ENCODE measurements at regions not wholly inside any gene's neighbourhood (a gene's known extent, or its start where the extent isn't known, plus 50 kb on each side); places are given as distances from the start of the nearest gene placed in this dataset.

DNA sequence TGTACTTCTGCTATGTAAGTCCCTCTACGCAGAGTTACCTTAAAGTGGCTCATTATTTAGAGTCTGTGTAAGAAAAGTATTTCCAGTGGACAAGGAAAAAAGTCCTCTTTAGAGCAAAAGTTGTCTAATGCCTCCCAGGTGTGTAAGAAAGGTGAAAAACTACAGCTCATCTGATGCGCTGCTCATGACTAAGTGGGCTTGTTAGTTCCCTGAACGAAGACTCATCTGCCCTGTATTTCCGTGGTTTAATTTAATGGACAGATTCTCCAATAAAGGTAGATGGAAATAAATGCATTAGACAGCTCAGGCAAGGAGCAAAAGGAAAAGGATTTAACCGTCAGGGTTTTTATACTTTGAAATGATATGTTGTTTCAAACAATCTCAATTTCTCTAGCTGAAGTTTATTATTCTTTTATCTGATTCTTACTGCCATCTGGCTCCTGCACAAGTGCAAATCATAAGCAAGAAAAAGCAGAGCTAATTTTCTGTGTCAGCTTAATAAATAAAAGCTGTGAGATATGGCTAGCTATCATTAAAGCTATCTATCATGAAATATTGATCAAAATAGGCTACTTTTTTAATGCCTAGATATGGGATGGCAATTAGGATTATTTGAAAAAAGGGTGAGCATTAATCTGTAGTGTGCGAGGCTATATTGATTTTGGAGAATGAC lies 73.7 kb upstream of the PCDH9 start:
- Histone ChIP-seq H3K27ac (ENCODE audit: low read length) (no peak overlapping the region), H3K9ac (ENCODE audit: low read length) (no peak overlapping the region), H3K79me2 (ENCODE audit: low read length) (no peaks in the 10 kb centered on the region), H3F3A (ENCODE audit: low read length, unreplicated experiment) (no peaks in the 10 kb centered on the region), H3K4me3 (ENCODE audit: low read length) (no peak overlapping the region), H3K9me3 (ENCODE audit: low read length) (no peaks in the 10 kb centered on the region), H2AFZ (ENCODE audit: low read length) (0 out of 2 replicates have a peak overlapping the region, but pooled peaks have one; percentile 4), H3K27me3 (ENCODE audit: low read length) (no peaks in the 10 kb centered on the region), H3K9me2 (replicated peaks; ENCODE audit: low read length) (no peaks in the 10 kb centered on the region), H3K4me2 (ENCODE audit: low read length) (peak overlapping the region; percentile 41; the same call in 1 of the 2 replicates), H3K36me3 (ENCODE audit: low read depth, low read length) (no peaks in the 10 kb centered on the region), H3K4me1 (ENCODE audit: insufficient read depth, low read length) (peaks cover 31% of the 10 kb centered on the region), H4K20me1 (ENCODE audit: low read length) (no peaks in the 10 kb centered on the region)
- BruUV-seq (replicated peaks), result no TSS peak
- ChIA-PET CTCF (no interaction called here), POLR2A (ENCODE audit: unreplicated experiment) (interaction anchor here (0.7 kb wide), 1 partner anchor 544 kb away, joined by 4 read pairs; no protein-coding TSS in a partner anchor)
- intact Hi-C loops (cut with micrococcal nuclease), result loop anchor here (10.0 kb wide), 1 partner anchor 1131 kb away; no protein-coding TSS in a partner anchor
- peak; percentile 59 for DNase-seq
- TF ChIP-seq, protein P1, sequence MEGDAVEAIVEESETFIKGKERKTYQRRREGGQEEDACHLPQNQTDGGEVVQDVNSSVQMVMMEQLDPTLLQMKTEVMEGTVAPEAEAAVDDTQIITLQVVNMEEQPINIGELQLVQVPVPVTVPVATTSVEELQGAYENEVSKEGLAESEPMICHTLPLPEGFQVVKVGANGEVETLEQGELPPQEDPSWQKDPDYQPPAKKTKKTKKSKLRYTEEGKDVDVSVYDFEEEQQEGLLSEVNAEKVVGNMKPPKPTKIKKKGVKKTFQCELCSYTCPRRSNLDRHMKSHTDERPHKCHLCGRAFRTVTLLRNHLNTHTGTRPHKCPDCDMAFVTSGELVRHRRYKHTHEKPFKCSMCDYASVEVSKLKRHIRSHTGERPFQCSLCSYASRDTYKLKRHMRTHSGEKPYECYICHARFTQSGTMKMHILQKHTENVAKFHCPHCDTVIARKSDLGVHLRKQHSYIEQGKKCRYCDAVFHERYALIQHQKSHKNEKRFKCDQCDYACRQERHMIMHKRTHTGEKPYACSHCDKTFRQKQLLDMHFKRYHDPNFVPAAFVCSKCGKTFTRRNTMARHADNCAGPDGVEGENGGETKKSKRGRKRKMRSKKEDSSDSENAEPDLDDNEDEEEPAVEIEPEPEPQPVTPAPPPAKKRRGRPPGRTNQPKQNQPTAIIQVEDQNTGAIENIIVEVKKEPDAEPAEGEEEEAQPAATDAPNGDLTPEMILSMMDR (conservative IDR thresholded peaks at IDR 0.05; ENCODE audit: low read depth, low read length), result no peak
- TF ChIP-seq EZH2phosphoT487 (IDR thresholded peaks at IDR 0.05; ENCODE audit: borderline replicate concordance, low read length) (no peak), EZH2 (IDR thresholded peaks at IDR 0.05; ENCODE audit: low read length, unreplicated experiment) (no peak)
- ATAC-seq, result peak; percentile 35

- no peaks in the 10 kb centered on the region for H3K36me3 ChIP-seq (ENCODE audit: low read depth, low read length)
- peak overlapping the region; percentile 39 for H3K27ac ChIP-seq (ENCODE audit: low read length)
- no peaks in the 10 kb centered on the region for H3K9me3 ChIP-seq (ENCODE audit: low read length)
- H3K4me2 ChIP-seq (ENCODE audit: low read length), result no peak overlapping the region
- no peaks in the 10 kb centered on the region for H3K9me2 ChIP-seq (replicated peaks; ENCODE audit: low read length)
- no peak overlapping the region for H2AFZ ChIP-seq (ENCODE audit: low read length)
- no peaks in the 10 kb centered on the region for H3K79me2 ChIP-seq (ENCODE audit: low read length)
- H3K27me3 ChIP-seq (ENCODE audit: low read length), result no peaks in the 10 kb centered on the region
- DNase-seq (peak; percentile 6), ATAC-seq (no peak)
- CTCF ChIA-PET, result no interaction called here
- H3K9ac ChIP-seq (ENCODE audit: low read length), result no peak overlapping the region
- peaks cover 18% of the 10 kb centered on the region; the same call in 1 of the 2 replicates for H3K4me1 ChIP-seq (ENCODE audit: insufficient read depth, low read length)
- no peak overlapping the region for H3K4me3 ChIP-seq (ENCODE audit: low read length)
- POLR2A ChIA-PET (ENCODE audit: unreplicated experiment), result no interaction called here
- no peaks in the 10 kb centered on the region for H4K20me1 ChIP-seq (ENCODE audit: low read length)
- no TSS peak for BruUV-seq (replicated peaks)
- TF ChIP-seq, protein P1 (conservative IDR thresholded peaks at IDR 0.05; ENCODE audit: low read depth, low read length), result no peak
- TF ChIP-seq EZH2 (IDR thresholded peaks at IDR 0.05; ENCODE audit: low read length, unreplicated experiment), result no peak
- TF ChIP-seq EZH2phosphoT487 (IDR thresholded peaks at IDR 0.05; ENCODE audit: borderline replicate concordance, low read length), result no peak
- H3F3A ChIP-seq (ENCODE audit: low read length, unreplicated experiment), result no peaks in the 10 kb centered on the region
- intact Hi-C loops (cut with micrococcal nuclease), result loop anchor here (10.0 kb wide), 1 partner anchor 1135 kb away; no protein-coding TSS in a partner anchor
These were observed 69.6 kb upstream of the PCDH9 start for GRCh38 chr13:67299751-67300150.

DNA sequence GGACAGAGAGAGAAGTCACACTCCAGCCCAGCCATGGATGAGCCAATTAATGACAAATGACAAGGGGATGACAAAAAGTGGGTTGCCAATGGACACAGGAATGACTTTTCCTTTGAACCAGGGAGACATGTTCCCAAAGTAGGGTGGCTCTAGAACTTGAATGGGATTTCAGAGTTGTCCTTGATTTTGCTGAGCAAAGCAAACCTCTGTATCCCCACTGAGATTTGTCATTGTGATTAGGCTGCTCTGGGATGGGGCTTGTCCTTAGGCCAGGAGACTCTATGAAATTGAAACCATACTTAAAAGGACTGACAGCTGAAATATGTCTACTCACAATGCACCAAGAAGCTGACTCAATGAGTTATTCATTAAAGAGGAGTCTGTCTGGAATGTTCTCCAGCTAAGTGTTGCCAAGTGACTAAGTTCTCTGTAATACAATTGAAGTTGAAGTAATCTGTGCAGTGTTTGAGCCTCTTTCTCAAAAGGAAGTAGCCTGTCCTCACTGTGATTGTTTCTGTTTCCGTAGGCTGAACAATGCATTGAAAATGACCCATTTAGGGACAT lies 69.0 kb upstream of the PCDH9 start:
- no peak overlapping the region for H3K9ac ChIP-seq (ENCODE audit: low read length)
- POLR2A ChIA-PET (ENCODE audit: unreplicated experiment), result interaction anchor here (0.5 kb wide), 1 partner anchor 936 kb away, joined by 3 read pairs; no protein-coding TSS in a partner anchor
- H3K9me3 ChIP-seq (ENCODE audit: low read length), result no peaks in the 10 kb centered on the region
- no peak overlapping the region for H3K4me3 ChIP-seq (ENCODE audit: low read length)
- H3K9me2 ChIP-seq (replicated peaks; ENCODE audit: low read length), result no peaks in the 10 kb centered on the region
- H3K36me3 ChIP-seq (ENCODE audit: low read depth, low read length), result no peaks in the 10 kb centered on the region
- peaks cover 18% of the 10 kb centered on the region; the same call in 1 of the 2 replicates for H3K4me1 ChIP-seq (ENCODE audit: insufficient read depth, low read length)
- no peaks in the 10 kb centered on the region for H4K20me1 ChIP-seq (ENCODE audit: low read length)
- intact Hi-C loops (cut with micrococcal nuclease), result no loop called here
- ATAC-seq (peak; percentile 87), DNase-seq (peak; percentile 73)
- H3K27ac ChIP-seq (ENCODE audit: low read length), result peak overlapping the region; percentile 39
- H3K79me2 ChIP-seq (ENCODE audit: low read length), result no peaks in the 10 kb centered on the region
- H2AFZ ChIP-seq (ENCODE audit: low read length), result no peak overlapping the region
- no peak for TF ChIP-seq EZH2 (IDR thresholded peaks at IDR 0.05; ENCODE audit: low read length, unreplicated experiment)
- no peaks in the 10 kb centered on the region for H3K27me3 ChIP-seq (ENCODE audit: low read length)
- no TSS peak for BruUV-seq (replicated peaks)
- CTCF ChIA-PET, result no interaction called here
- H3F3A ChIP-seq (ENCODE audit: low read length, unreplicated experiment), result no peaks in the 10 kb centered on the region
- H3K4me2 ChIP-seq (ENCODE audit: low read length), result no peak overlapping the region

All from PC-3 (cell line).